IMR-90 (cell line): ENCODE measurements at regions not wholly inside any gene's neighbourhood (a gene's known extent, or its start where the extent isn't known, plus 50 kb on each side); places are given as distances from the start of the nearest gene placed in this dataset.

Experiments
- ATAC-seq: fragments of 200-7000 bp; cut with Tn5 transposase; 2 replicates; pipeline ENCODE4 v1.9.1; 2020; ENCODE audit warnings: low read depth, mild to moderate bottlenecking, moderate library complexity
- BruUV-seq: library from RNA; stranded (reverse); fragments of 400-500 nt; replicated peaks from 2 replicates; lab custom pipeline; 2021; lab: Mats Ljungman, UMichigan
- CTCF ChIA-PET: fragments of 300-600 bp; formaldehyde crosslinking; extraction: SDS; loops from one replicate; lab custom pipeline; 2021; ENCODE audit warnings: antibody characterized with exemption; lab: Yijun Ruan, JAX
- POLR2A ChIA-PET: fragments of 300-600 bp; sonication (Branson Sonifier 250); formaldehyde crosslinking; loops from one replicate; lab custom pipeline; 2022; ENCODE audit warnings: antibody characterized with exemption; ENCODE audit not compliant: unreplicated experiment; lab: Charles Lee
- DNase-seq: peaks from one replicate; pipeline ENCODE4 v3.0.0; 2013
- H2AFZ ChIP-seq: replicated peaks from 2 replicates; pipeline ENCODE3; 2013; ENCODE audit warnings: low read length, mild to moderate bottlenecking; ENCODE audit not compliant: poor library complexity
- H2AK5ac ChIP-seq: 2 replicates; pipeline ENCODE4 v1.6.1; 2013; ENCODE audit warnings: low read depth, low read length, inconsistent platforms
- H2AK9ac ChIP-seq: replicated peaks from 2 replicates; pipeline ENCODE3; 2013; ENCODE audit warnings: mild to moderate bottlenecking, low read depth, low read length, moderate library complexity; ENCODE audit not compliant: poor library complexity
- H2BK120ac ChIP-seq: 2 replicates; pipeline ENCODE4 v1.6.1; 2013; ENCODE audit warnings: low read depth, low read length, inconsistent platforms
- H2BK15ac ChIP-seq: 3 replicates; pipeline ENCODE4 v1.6.1; 2013; ENCODE audit warnings: low read depth, low read length, inconsistent platforms
- H2BK20ac ChIP-seq: 2 replicates; pipeline ENCODE4 v1.6.1; 2013; ENCODE audit warnings: low read depth, mild to moderate bottlenecking, inconsistent platforms, low read length, moderate library complexity
- H2BK5ac ChIP-seq: 2 replicates; pipeline ENCODE4 v1.6.1; 2013; ENCODE audit warnings: mild to moderate bottlenecking, low read depth, low read length, inconsistent platforms; ENCODE audit not compliant: poor library complexity, severe bottlenecking
- H3K14ac ChIP-seq: replicated peaks from 2 replicates; pipeline ENCODE4 v1.6.1; 2013; ENCODE audit warnings: low read depth, low read length, inconsistent platforms
- H3K18ac ChIP-seq: 2 replicates; pipeline ENCODE4 v1.6.1; 2013; ENCODE audit warnings: low read depth, low read length, control low read depth
- H3K23ac ChIP-seq: 2 replicates; pipeline ENCODE4 v1.6.1; 2013; ENCODE audit warnings: low read depth, low read length, inconsistent platforms
- H3K27ac ChIP-seq: 2 replicates; pipeline ENCODE4 v1.5.1; 2013; ENCODE audit warnings: mild to moderate bottlenecking, control low read depth, low read length; ENCODE audit not compliant: insufficient read depth
- H3K27me3 ChIP-seq: 2 replicates; pipeline ENCODE4 v1.6.1; 2013; ENCODE audit warnings: low read length; ENCODE audit not compliant: control insufficient read depth, insufficient read depth
- H3K36me3 ChIP-seq: 2 replicates; pipeline ENCODE4 v1.6.1; 2013; ENCODE audit warnings: low read length, mixed read lengths; ENCODE audit not compliant: control insufficient read depth, insufficient read depth
- H3K4ac ChIP-seq: 2 replicates; pipeline ENCODE4 v1.6.1; 2013; ENCODE audit warnings: low read depth, low read length, inconsistent platforms
- H3K4me1 ChIP-seq: 2 replicates; pipeline ENCODE4 v1.6.1; 2013; ENCODE audit warnings: low read length, mixed read lengths; ENCODE audit not compliant: control insufficient read depth, insufficient read depth
- H3K4me2 ChIP-seq: 2 replicates; pipeline ENCODE4 v1.6.1; 2013; ENCODE audit warnings: low read depth, mild to moderate bottlenecking, control low read depth, low read length, moderate library complexity
- H3K4me3 ChIP-seq: 2 replicates; pipeline ENCODE4 v1.5.1; 2013; ENCODE audit warnings: low read depth, mild to moderate bottlenecking, control low read depth, low read length, moderate library complexity; ENCODE audit not compliant: insufficient read depth
- H3K56ac ChIP-seq: 2 replicates; pipeline ENCODE4 v1.6.1; 2013; ENCODE audit warnings: low read length, inconsistent platforms; ENCODE audit not compliant: insufficient read depth; ENCODE audit errors: extremely low read depth
- H3K79me1 ChIP-seq, 2 experiments: 2 replicates each; pipeline ENCODE4 v1.6.1; 2013; ENCODE audit warnings: low read length in 2 of 2, inconsistent platforms in 1 of 2, low read depth in 1 of 2
- H3K9ac ChIP-seq: 2 replicates; pipeline ENCODE4 v1.6.1; 2013; ENCODE audit warnings: low read depth, low read length, control low read depth
- H3K9me1 ChIP-seq: 2 replicates; pipeline ENCODE4 v1.6.1; 2013; ENCODE audit warnings: low read length, inconsistent platforms; ENCODE audit not compliant: insufficient read depth
- H3K9me3 ChIP-seq: 2 replicates; pipeline ENCODE4 v1.6.1; 2013; ENCODE audit warnings: low read length; ENCODE audit not compliant: control insufficient read depth, insufficient read depth
- H4K20me1 ChIP-seq: 2 replicates; pipeline ENCODE4 v1.6.1; 2013; ENCODE audit warnings: low read length, inconsistent platforms; ENCODE audit not compliant: insufficient read depth
- H4K5ac ChIP-seq: 2 replicates; pipeline ENCODE4 v1.6.1; 2013; ENCODE audit warnings: mild to moderate bottlenecking, low read depth, low read length, control low read depth
- H4K8ac ChIP-seq, 2 experiments: 2 replicates each; pipeline ENCODE4 v1.6.1; 2013; ENCODE audit warnings: low read depth in 2 of 2, low read length in 2 of 2, control low read depth in 1 of 2, inconsistent platforms in 1 of 2
- H4K91ac ChIP-seq: 2 replicates; pipeline ENCODE4 v1.6.1; 2013; ENCODE audit warnings: low read depth, low read length, inconsistent platforms; ENCODE audit not compliant: insufficient read depth
- CEBPB ChIP-seq: IDR thresholded peaks from 2 replicates; pipeline ENCODE4 v1.6.1; 2012; ENCODE audit warnings: low read depth, low read length, improper control_type of control experiment
- CHD1 ChIP-seq: IDR thresholded peaks from 2 replicates; pipeline ENCODE4 v1.6.1; 2012; ENCODE audit warnings: low read depth, low read length, improper control_type of control experiment
- CTCF ChIP-seq: conservative IDR thresholded peaks from 2 replicates; pipeline ENCODE4 v1.5.1; 2012; ENCODE audit warnings: mild to moderate bottlenecking, low read depth, low read length, improper control_type of control experiment
- FOS ChIP-seq: fragments of 150-350 bp; IDR thresholded peaks from 2 replicates; pipeline ENCODE4 v1.6.1; 2016; ENCODE audit warnings: low read depth, low read length
- MAFK ChIP-seq: IDR thresholded peaks from 2 replicates; pipeline ENCODE4 v1.6.1; 2012; ENCODE audit warnings: low read depth, low read length, improper control_type of control experiment
- MAZ ChIP-seq: IDR thresholded peaks from 2 replicates; pipeline ENCODE4 v1.6.1; 2012; ENCODE audit warnings: low read depth, mild to moderate bottlenecking, low read length, improper control_type of control experiment, moderate library complexity, borderline replicate concordance
- NFE2L2 ChIP-seq: fragments of 150-350 bp; IDR thresholded peaks from 2 replicates; pipeline ENCODE4 v1.6.1; 2016; ENCODE audit warnings: low read depth, mild to moderate bottlenecking, low read length
- POLR2A ChIP-seq: IDR thresholded peaks from 2 replicates; pipeline ENCODE4 v1.6.1; 2012; ENCODE audit warnings: mild to moderate bottlenecking, low read depth, low read length
- RAD21 ChIP-seq: IDR thresholded peaks from 2 replicates; pipeline ENCODE4 v1.6.1; 2012; ENCODE audit warnings: low read length, improper control_type of control experiment
- RFX5 ChIP-seq: IDR thresholded peaks from 2 replicates; pipeline ENCODE4 v1.8.0; 2012; ENCODE audit warnings: low read depth, mild to moderate bottlenecking, low read length, moderate library complexity
- WGBS, 2 experiments: methylation state at CpG; one replicate each; pipeline versions ENCODE4 v1.1.5 to v1.1.7; 2013; ENCODE audit warnings: missing lambda C conversion rate in 2 of 2; ENCODE audit not compliant: insufficient read length in 1 of 2; ENCODE audit errors: extremely low coverage in 2 of 2; 5-methylcytosine and 5-hydroxymethylcytosine counted together
- dilution Hi-C: fragments of 300-500 bp; cut with HindIII; formaldehyde crosslinking; loops from one replicate; pipeline ENCODE4 v1.14.3; 2018; ENCODE audit warnings: low sequenced_read_pairs; ENCODE audit not compliant: unreplicated experiment
- in situ Hi-C: fragments of 300-500 bp; cut with MboI; formaldehyde crosslinking; loops from 3 replicates; pipeline ENCODE4 v1.14.3; 2019; ENCODE audit warnings: low sequenced_read_pairs, inconsistent platforms, mixed read lengths
- intact Hi-C: fragments of 100-400 bp; cut with micrococcal nuclease; formaldehyde crosslinking; loops from 2 replicates; pipeline ENCODE4 v1.10.0; 2022

- no peaks in the 10 kb centered on the region for H3K9me1 ChIP-seq
- CTCF ChIA-PET: no interaction called here
- no peaks in the 10 kb centered on the region for H3K79me1 ChIP-seq
- in situ Hi-C loops: no loop called here
- H3K4me1 ChIP-seq: no peaks in the 10 kb centered on the region
- peaks cover 8% of the 10 kb centered on the region for H3K9me3 ChIP-seq
- H2AK5ac ChIP-seq: no peak overlapping the region
- intact Hi-C loops: no loop called here
- H2BK15ac ChIP-seq: no peak overlapping the region
- H3K27me3 ChIP-seq: no peaks in the 10 kb centered on the region
- no peak overlapping the region for H3K4me3 ChIP-seq
- no TSS peak for BruUV-seq
- no peak overlapping the region for H3K9ac ChIP-seq
- no peak overlapping the region for H4K8ac ChIP-seq
- H2BK5ac ChIP-seq: no peak overlapping the region
- H4K5ac ChIP-seq: no peak overlapping the region
- H3K23ac ChIP-seq: no peak overlapping the region
- H3K4ac ChIP-seq: no peak overlapping the region
- no peak overlapping the region for H4K91ac ChIP-seq
- DNase-seq (no peak), ATAC-seq (no peak)
- no peak overlapping the region for H2AFZ ChIP-seq
- H3K18ac ChIP-seq: no peak overlapping the region
- no peak overlapping the region for H3K27ac ChIP-seq
- H2BK20ac ChIP-seq: no peak overlapping the region
- POLR2A ChIA-PET: no interaction called here
- H2BK120ac ChIP-seq: no peak overlapping the region
- no peak for TF ChIP-seq FOS
- no peak for TF ChIP-seq POLR2A
- TF ChIP-seq RFX5: no peak
- TF ChIP-seq RAD21: no peak
- no peak for TF ChIP-seq CEBPB
- TF ChIP-seq CHD1: no peak
- no peak for TF ChIP-seq MAFK
- TF ChIP-seq MAZ: no peak
- TF ChIP-seq CTCF: no peak
- no peak for TF ChIP-seq NFE2L2
- dilution Hi-C loops: no loop called here
- no peak overlapping the region for H2AK9ac ChIP-seq
- WGBS, 2 experiments: 60% methylated on average over 1 of the region's 6 CpGs; no CpG with 5 or more reads in 1 of the 2 experiments
- H3K36me3 ChIP-seq: no peaks in the 10 kb centered on the region
- H3K56ac ChIP-seq: no peak overlapping the region
- no peak overlapping the region for H3K4me2 ChIP-seq
- H3K14ac ChIP-seq: no peak overlapping the region
- H4K20me1 ChIP-seq: no peaks in the 10 kb centered on the region
Measured at GRCh38 chr5:86101966-86102365, 515.8 kb upstream of the COX7C start.
